MG63 (cell line): ENCODE measurements at regions not wholly inside any gene's neighbourhood (a gene's known extent, or its start where the extent isn't known, plus 50 kb on each side); places are given as distances from the start of the nearest gene placed in this dataset.
"Not testable (repeated sequence)": the region's sequence is repeated elsewhere in the genome, so short reads cannot be mapped to it uniquely, and the experiment has no call there.

ENCODE experiments used
- DNase-seq: peaks from one replicate; pipeline ENCODE4 v3.0.0-alpha.2; 2020
- H3K27me3 ChIP-seq: fragments of 250-450 bp; sonication (Bioruptor Pico); 2 replicates; pipeline ENCODE4 v1.5.1; 2020; ENCODE audit warnings: mild to moderate bottlenecking, moderate library complexity
- H3K36me3 ChIP-seq: fragments of 250-450 bp; sonication (Bioruptor Pico); 2 replicates; pipeline ENCODE4 v1.5.1; 2020; ENCODE audit warnings: mild to moderate bottlenecking, moderate library complexity
- H3K4me3 ChIP-seq: fragments of 250-450 bp; sonication (Bioruptor Pico); 2 replicates; pipeline ENCODE4 v1.5.1; 2020; ENCODE audit warnings: mild to moderate bottlenecking, moderate library complexity
- H3K9me3 ChIP-seq: fragments of 250-450 bp; sonication (Bioruptor Pico); 2 replicates; pipeline ENCODE4 v1.5.1; 2020; ENCODE audit warnings: mild to moderate bottlenecking, moderate library complexity

- Histone ChIP-seq H3K27me3 (no peaks in the 10 kb centered on the region), H3K4me3 (no peak overlapping the region), H3K9me3 (no peaks in the 10 kb centered on the region), H3K36me3 (no peaks in the 10 kb centered on the region)
- DNase-seq = peak; percentile 94
Measured at GRCh38 chr1:209095627-209096595, 487.6 kb upstream of the CAMK1G start.

GRCh38 chr1:209100460-209100859 lies 483.1 kb upstream of the CAMK1G start:
- H3K36me3 ChIP-seq = no peaks in the 10 kb centered on the region
- no peak overlapping the region for H3K4me3 ChIP-seq
- no peaks in the 10 kb centered on the region for H3K9me3 ChIP-seq
- DNase-seq = no peak
- no peaks in the 10 kb centered on the region for H3K27me3 ChIP-seq

GRCh38 chr1:209101106-209101505 lies 482.4 kb upstream of the CAMK1G start:
- no peak overlapping the region for H3K4me3 ChIP-seq
- DNase-seq = no peak
- H3K36me3 ChIP-seq = no peaks in the 10 kb centered on the region
- no peaks in the 10 kb centered on the region for H3K27me3 ChIP-seq
- no peaks in the 10 kb centered on the region for H3K9me3 ChIP-seq

- Histone ChIP-seq H3K36me3 (no peaks in the 10 kb centered on the region), H3K4me3 (no peak overlapping the region), H3K27me3 (no peaks in the 10 kb centered on the region), H3K9me3 (no peaks in the 10 kb centered on the region)
- DNase-seq = no peak
Measured at GRCh38 chr1:209102120-209102519, 481.4 kb upstream of the CAMK1G start.

- DNase-seq = no peak
- H3K4me3 ChIP-seq = no peak overlapping the region
- no peaks in the 10 kb centered on the region for H3K27me3 ChIP-seq
Measured at GRCh38 chr1:209102531-209102930, 481.0 kb upstream of the CAMK1G start.

GRCh38 chr1:209103092-209103491 lies 480.4 kb upstream of the CAMK1G start:
- no peak overlapping the region for H3K4me3 ChIP-seq
- no peak for DNase-seq
- no peaks in the 10 kb centered on the region for H3K36me3 ChIP-seq
- no peaks in the 10 kb centered on the region for H3K27me3 ChIP-seq
- no peaks in the 10 kb centered on the region for H3K9me3 ChIP-seq

More at GRCh38 chr1:209102531-209102930, 481.0 kb upstream of the CAMK1G start:
- Histone ChIP-seq H3K9me3 (no peaks in the 10 kb centered on the region), H3K36me3 (no peaks in the 10 kb centered on the region)

GRCh38 chr1:209104646-209105045 lies 478.9 kb upstream of the CAMK1G start:
- H3K27me3 ChIP-seq = no peaks in the 10 kb centered on the region
- no peak overlapping the region for H3K4me3 ChIP-seq
- no peak for DNase-seq
- H3K36me3 ChIP-seq = no peaks in the 10 kb centered on the region
- no peaks in the 10 kb centered on the region for H3K9me3 ChIP-seq

- Histone ChIP-seq H3K4me3 (no peak overlapping the region), H3K9me3 (no peaks in the 10 kb centered on the region), H3K27me3 (no peaks in the 10 kb centered on the region), H3K36me3 (no peaks in the 10 kb centered on the region)
- peak; percentile 6 for DNase-seq
Measured at GRCh38 chr1:209105701-209106100, 477.8 kb upstream of the CAMK1G start.

GRCh38 chr1:209106237-209106741 lies 477.2 kb upstream of the CAMK1G start:
- Histone ChIP-seq H3K36me3 (no peaks in the 10 kb centered on the region), H3K27me3 (no peaks in the 10 kb centered on the region), H3K9me3 (no peaks in the 10 kb centered on the region), H3K4me3 (no peak overlapping the region)
- peak; percentile 95 for DNase-seq

GRCh38 chr1:209106861-209107260 lies 476.7 kb upstream of the CAMK1G start:
- Histone ChIP-seq H3K36me3 (no peaks in the 10 kb centered on the region), H3K4me3 (no peak overlapping the region), H3K27me3 (no peaks in the 10 kb centered on the region), H3K9me3 (no peaks in the 10 kb centered on the region)
- DNase-seq = peak; percentile 30

- H3K9me3 ChIP-seq = no peaks in the 10 kb centered on the region
- H3K4me3 ChIP-seq = no peak overlapping the region
- H3K36me3 ChIP-seq = no peaks in the 10 kb centered on the region
- no peak for DNase-seq
- H3K27me3 ChIP-seq = no peaks in the 10 kb centered on the region
Measured at GRCh38 chr1:209107535-209107934, 476.0 kb upstream of the CAMK1G start.

- H3K36me3 ChIP-seq = no peaks in the 10 kb centered on the region
- H3K9me3 ChIP-seq = no peaks in the 10 kb centered on the region
- no peaks in the 10 kb centered on the region for H3K27me3 ChIP-seq
- no peak for DNase-seq
- no peak overlapping the region for H3K4me3 ChIP-seq
Measured at GRCh38 chr1:209109001-209109785, 474.3 kb upstream of the CAMK1G start.

- no peaks in the 10 kb centered on the region for H3K27me3 ChIP-seq
Measured at GRCh38 chr1:209113521-209113920, 470.0 kb upstream of the CAMK1G start.

GRCh38 chr1:209116705-209117104 lies 466.8 kb upstream of the CAMK1G start:
- H3K4me3 ChIP-seq = no peak overlapping the region
- no peaks in the 10 kb centered on the region for H3K36me3 ChIP-seq

More at GRCh38 chr1:209113521-209113920, 470.0 kb upstream of the CAMK1G start:
- no peaks in the 10 kb centered on the region for H3K36me3 ChIP-seq
- H3K4me3 ChIP-seq = no peak overlapping the region
- no peak for DNase-seq
- H3K9me3 ChIP-seq = peaks cover under 1% of the 10 kb centered on the region; the same call in 1 of the 2 replicates

GRCh38 chr1:209123601-209124000 lies 459.9 kb upstream of the CAMK1G start:
- Histone ChIP-seq H3K27me3 (no peaks in the 10 kb centered on the region), H3K9me3 (peaks cover under 1% of the 10 kb centered on the region; the same call in 1 of the 2 replicates), H3K4me3 (no peak overlapping the region), H3K36me3 (no peaks in the 10 kb centered on the region)
- no peak for DNase-seq

More at GRCh38 chr1:209116705-209117104, 466.8 kb upstream of the CAMK1G start:
- Histone ChIP-seq H3K27me3 (no peaks in the 10 kb centered on the region), H3K9me3 (peaks cover 2% of the 10 kb centered on the region; the same call in 1 of the 2 replicates)
- no peak for DNase-seq

- not testable (repeated sequence) for H3K9me3 ChIP-seq, H3K36me3 ChIP-seq, H3K4me3 ChIP-seq, DNase-seq, H3K27me3 ChIP-seq
Measured at GRCh38 chr1:209129091-209129490, 454.4 kb upstream of the CAMK1G start.

- no peaks in the 10 kb centered on the region for H3K27me3 ChIP-seq
- no peak for DNase-seq
- no peaks in the 10 kb centered on the region for H3K36me3 ChIP-seq
- no peaks in the 10 kb centered on the region for H3K9me3 ChIP-seq
- no peak overlapping the region for H3K4me3 ChIP-seq
Measured at GRCh38 chr1:209130886-209131285, 452.6 kb upstream of the CAMK1G start.
